Activated T-cell treated with anti-CD3 and anti-CD28 coated beads for 48 hours (primary cell): ENCODE measurements at regions not wholly inside any gene's neighbourhood (a gene's known extent, or its start where the extent isn't known, plus 50 kb on each side); places are given as distances from the start of the nearest gene placed in this dataset.
"Not testable (repeated sequence)": the region's sequence is repeated elsewhere in the genome, so short reads cannot be mapped to it uniquely, and the experiment has no call there.

Experiments used
- DNase-seq: peaks from one replicate; pipeline ENCODE4 v3.0.0-alpha.2; 2020; ENCODE audit warnings: low read depth

GRCh38 chr6:112935402-112936078 lies 588.4 kb downstream of the RFPL4B start:
- DNase-seq = no peak

GRCh38 chr6:112936079-112936472 lies 588.9 kb downstream of the RFPL4B start:
- no peak for DNase-seq

GRCh38 chr6:112936504-112936903 lies 589.4 kb downstream of the RFPL4B start:
- DNase-seq = no peak

GRCh38 chr6:112937690-112938089 lies 590.6 kb downstream of the RFPL4B start:
- not testable (repeated sequence) for DNase-seq

- no peak for DNase-seq
These were observed 591.5 kb downstream of the RFPL4B start for GRCh38 chr6:112938650-112939049.

GRCh38 chr6:112939563-112939962 lies 592.4 kb downstream of the RFPL4B start:
- no peak for DNase-seq

GRCh38 chr6:112941613-112942012 lies 594.5 kb downstream of the RFPL4B start:
- DNase-seq = no peak

GRCh38 chr6:112946051-112946450 lies 598.9 kb downstream of the RFPL4B start:
- DNase-seq = no peak

GRCh38 chr6:112947507-112947906 lies 600.4 kb downstream of the RFPL4B start:
- DNase-seq = no peak

- no peak for DNase-seq
These were observed 604.7 kb downstream of the RFPL4B start for GRCh38 chr6:112951829-112952228.

- DNase-seq = not testable (repeated sequence)
These were observed 608.6 kb downstream of the RFPL4B start for GRCh38 chr6:112955743-112956142.

- DNase-seq = no peak
These were observed 609.8 kb downstream of the RFPL4B start for GRCh38 chr6:112956696-112957535.

- no peak for DNase-seq
These were observed 610.4 kb downstream of the RFPL4B start for GRCh38 chr6:112957536-112957916.

GRCh38 chr6:112960130-112960529 lies 613.0 kb downstream of the RFPL4B start:
- DNase-seq = not testable (repeated sequence)

GRCh38 chr6:112967974-112968373 lies 620.8 kb downstream of the RFPL4B start:
- no peak for DNase-seq

GRCh38 chr6:112971651-112972050 lies 624.5 kb downstream of the RFPL4B start:
- no peak for DNase-seq

GRCh38 chr6:112974931-112975330 lies 627.8 kb downstream of the RFPL4B start:
- not testable (repeated sequence) for DNase-seq

- DNase-seq = not testable (repeated sequence)
These were observed 629.4 kb downstream of the RFPL4B start for GRCh38 chr6:112976579-112976978.

- DNase-seq = no peak
These were observed 632.7 kb downstream of the RFPL4B start for GRCh38 chr6:112979830-112980229.

- DNase-seq = no peak
These were observed 633.5 kb downstream of the RFPL4B start for GRCh38 chr6:112980676-112981075.

- DNase-seq = no peak
These were observed 636.7 kb downstream of the RFPL4B start for GRCh38 chr6:112983713-112984261.

GRCh38 chr6:112984899-112985298 lies 637.8 kb downstream of the RFPL4B start:
- no peak for DNase-seq

GRCh38 chr6:112986321-112986720 lies 639.2 kb downstream of the RFPL4B start:
- DNase-seq = no peak
